ENCODE measurements at regions not wholly inside any gene's neighbourhood (a gene's known extent, or its start where the extent isn't known, plus 50 kb on each side); places are given as distances from the start of the nearest gene placed in this dataset.
"Not testable (repeated sequence)": the region's sequence is repeated elsewhere in the genome, so short reads cannot be mapped to it uniquely, and the experiment has no call there.

DNA sequence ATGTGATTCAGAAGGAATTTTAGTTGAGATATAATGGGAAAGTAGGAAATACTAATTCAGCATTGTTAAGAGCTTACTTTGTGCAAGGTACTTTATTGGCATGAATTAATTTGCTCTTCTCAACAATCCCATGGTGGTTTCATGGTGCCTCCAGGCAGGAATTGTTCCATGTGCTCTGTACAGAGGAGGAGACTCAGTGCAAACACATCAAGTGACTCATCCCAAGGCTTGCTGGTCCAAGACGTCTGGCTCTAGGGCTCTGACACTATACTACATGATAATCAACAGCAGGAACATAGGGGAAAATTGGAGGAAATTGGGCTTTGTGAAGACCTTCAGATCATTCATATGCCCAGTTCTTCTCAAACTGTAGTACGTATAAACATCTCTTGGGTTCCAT lies 66.5 kb upstream of the PRKG1 start:
- TF ChIP-seq, protein P1, sequence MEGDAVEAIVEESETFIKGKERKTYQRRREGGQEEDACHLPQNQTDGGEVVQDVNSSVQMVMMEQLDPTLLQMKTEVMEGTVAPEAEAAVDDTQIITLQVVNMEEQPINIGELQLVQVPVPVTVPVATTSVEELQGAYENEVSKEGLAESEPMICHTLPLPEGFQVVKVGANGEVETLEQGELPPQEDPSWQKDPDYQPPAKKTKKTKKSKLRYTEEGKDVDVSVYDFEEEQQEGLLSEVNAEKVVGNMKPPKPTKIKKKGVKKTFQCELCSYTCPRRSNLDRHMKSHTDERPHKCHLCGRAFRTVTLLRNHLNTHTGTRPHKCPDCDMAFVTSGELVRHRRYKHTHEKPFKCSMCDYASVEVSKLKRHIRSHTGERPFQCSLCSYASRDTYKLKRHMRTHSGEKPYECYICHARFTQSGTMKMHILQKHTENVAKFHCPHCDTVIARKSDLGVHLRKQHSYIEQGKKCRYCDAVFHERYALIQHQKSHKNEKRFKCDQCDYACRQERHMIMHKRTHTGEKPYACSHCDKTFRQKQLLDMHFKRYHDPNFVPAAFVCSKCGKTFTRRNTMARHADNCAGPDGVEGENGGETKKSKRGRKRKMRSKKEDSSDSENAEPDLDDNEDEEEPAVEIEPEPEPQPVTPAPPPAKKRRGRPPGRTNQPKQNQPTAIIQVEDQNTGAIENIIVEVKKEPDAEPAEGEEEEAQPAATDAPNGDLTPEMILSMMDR (conservative IDR thresholded peaks at IDR 0.05), result no peak
- no peak overlapping the region for H3K27ac ChIP-seq

DNA sequence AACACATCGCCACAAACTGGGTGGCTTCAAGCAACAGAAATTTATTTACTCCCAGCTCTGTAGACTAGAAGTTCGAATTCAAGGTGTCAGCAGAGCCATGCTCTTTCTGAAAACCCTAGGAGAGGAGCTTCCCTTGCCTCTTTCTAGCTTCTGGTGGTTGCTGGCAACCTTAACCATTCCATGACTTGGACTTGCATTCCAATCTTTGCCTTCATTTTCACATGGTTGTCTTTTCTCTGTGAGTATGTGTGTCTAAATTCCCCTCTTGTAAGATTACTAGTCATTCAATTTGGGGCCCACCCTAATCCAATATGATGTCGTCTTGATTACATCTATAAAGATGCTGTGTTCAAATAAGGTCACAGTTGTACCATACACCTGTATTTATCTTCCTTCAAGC lies 65.9 kb upstream of the PRKG1 start:
- H3K27ac ChIP-seq, result no peak overlapping the region
- TF ChIP-seq, protein P1 (conservative IDR thresholded peaks at IDR 0.05), result no peak

DNA sequence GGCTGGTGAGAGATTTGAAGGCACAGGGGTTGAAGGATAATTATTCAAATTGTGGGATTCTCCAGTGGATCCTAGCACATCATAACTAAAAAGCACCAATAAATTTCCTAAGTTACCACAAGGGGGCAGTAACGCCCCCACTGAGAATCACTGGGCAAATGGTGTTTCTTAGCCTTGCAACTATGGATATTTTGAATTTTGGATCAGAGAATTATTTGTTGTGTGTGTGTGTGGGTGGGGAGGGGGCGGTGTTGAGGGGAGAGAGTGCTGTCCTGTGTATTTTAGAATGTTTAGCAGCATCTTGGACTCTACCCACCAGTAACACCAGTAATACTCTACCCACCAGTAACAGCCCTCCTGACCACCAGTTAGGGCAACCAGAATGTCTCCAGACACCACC lies 63.3 kb upstream of the PRKG1 start:
- no peak overlapping the region for H3K27ac ChIP-seq
- TF ChIP-seq, protein P1 (conservative IDR thresholded peaks at IDR 0.05), result peak; percentile 88

DNA sequence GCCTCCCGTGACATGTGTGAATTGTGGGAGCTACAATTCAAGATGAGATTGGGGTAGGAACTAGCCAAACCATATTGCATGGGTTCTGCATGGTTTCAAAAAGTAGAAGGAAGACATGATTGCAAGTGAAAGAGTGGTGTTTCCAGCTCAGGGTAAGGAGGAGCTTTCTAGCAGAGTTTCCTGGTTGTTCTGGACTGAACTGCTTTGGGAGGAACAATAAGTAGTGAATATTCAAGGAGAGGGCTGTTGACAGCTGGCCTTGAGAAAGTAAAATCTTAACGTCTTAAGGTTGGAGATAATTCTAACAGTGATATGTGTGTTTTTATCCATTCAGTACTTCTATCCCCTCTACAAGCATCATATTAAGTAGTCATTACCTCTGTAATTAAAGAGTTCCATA lies 62.2 kb upstream of the PRKG1 start:
- H3K27ac ChIP-seq, result no peak overlapping the region
- TF ChIP-seq, protein P1 (conservative IDR thresholded peaks at IDR 0.05), result no peak

DNA sequence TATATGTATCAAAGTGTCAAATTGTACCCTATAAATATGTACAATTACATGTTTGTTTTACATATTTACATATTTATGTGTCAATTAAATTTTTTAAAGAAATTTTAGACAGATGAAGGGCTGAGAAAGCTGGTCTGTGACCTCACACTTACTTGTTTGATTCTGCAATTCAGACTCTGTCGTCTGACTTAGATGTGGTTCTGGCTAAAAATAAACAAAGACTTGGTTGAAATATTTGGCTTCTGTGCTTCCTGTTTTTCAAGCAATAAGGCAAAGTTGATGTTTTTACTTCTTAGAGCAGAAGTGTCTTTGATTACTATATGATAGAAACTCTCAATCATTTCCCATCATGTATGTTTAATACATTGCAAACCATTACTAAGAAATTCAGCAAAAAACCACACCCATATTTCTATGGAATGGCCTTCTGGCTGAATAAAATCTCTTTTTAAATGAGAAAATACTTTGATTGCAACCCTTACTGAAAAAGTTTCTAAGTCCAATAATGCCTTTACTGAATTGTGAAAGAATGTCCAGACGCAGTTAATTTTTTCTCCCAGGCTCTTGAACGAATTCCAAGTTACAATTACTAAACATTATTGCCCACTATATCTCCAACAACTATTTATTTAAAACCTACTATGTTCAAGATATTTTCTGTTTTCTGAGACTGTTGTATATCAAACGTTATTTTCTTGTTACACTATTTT lies 59.5 kb upstream of the PRKG1 start:
- TF ChIP-seq, protein P1 (conservative IDR thresholded peaks at IDR 0.05), result no peak
- no peak overlapping the region for H3K27ac ChIP-seq

DNA sequence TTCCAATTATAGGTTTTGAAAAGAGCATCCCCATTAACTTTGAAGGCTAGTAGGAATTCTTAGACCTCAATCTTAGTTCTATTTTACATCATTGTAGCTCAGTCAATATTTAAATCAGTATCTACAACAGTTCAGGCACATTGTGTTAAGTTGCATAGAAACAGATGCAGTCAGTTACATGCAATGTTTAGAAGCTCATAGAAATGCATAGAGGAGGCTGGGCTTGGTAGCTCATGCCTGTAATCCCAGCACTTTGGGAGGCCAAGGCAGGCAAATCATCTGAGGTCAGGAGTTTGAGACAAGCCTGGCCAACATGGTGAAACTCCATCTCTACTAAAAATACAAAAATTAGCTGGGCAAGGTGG lies 58.9 kb upstream of the PRKG1 start:
- H3K27ac ChIP-seq, result not testable (repeated sequence)

DNA sequence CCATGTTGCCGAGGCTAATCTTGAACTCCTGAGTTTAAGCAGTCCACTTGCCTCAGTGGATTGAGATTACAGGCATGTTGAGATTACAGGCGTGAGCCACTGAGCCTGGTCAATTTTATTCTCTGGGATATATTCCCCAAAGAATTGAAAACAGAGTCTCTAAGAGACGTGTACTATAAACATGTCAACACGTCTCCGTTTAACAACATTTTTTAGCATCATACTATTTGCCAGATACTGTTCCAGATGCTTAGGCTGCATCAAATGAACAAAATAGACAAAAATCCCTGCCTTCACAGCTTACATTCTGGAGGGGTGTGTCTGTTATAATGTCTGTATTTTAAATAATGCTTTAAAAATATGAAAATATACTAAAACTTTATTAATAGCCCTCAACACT lies 54.1 kb upstream of the PRKG1 start:
- H3K27ac ChIP-seq, result no peak overlapping the region

More for the DNA sequence above, 54.1 kb upstream of the PRKG1 start:
- TF ChIP-seq, protein P1 (conservative IDR thresholded peaks at IDR 0.05), result no peak

All from VCaP (cell line).